ENCODE measurements at regions not wholly inside any gene's neighbourhood (a gene's known extent, or its start where the extent isn't known, plus 50 kb on each side); places are given as distances from the start of the nearest gene placed in this dataset.
"Not testable (repeated sequence)": the region's sequence is repeated elsewhere in the genome, so short reads cannot be mapped to it uniquely, and the experiment has no call there.

DNA sequence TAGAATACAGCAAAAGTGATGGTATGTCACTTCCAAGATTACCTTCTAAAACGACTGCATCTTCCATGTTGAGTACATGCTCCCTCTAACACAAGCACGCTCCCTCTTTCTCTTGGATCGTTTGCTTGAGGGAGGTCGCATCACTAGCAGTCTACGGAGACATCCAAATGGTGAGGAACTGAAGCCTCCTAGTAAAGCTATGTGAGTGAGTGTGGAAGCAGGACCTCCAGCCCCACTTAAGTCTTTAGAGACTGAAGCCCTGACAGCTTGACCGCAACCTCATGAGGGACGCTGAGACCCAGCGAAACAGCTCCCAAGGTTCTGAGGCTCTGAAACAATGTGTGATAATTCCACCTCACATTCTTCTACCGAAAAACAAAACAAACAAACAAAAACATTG lies 486.7 kb upstream of the GCFC2 start:
- ATAC-seq (ENCODE audit: low read depth) (no peak), DNase-seq (ENCODE audit: low spot score in 2 of 2) (no peak)
- H3K4me1 Mint-ChIP-seq = no peaks in the 10 kb centered on the region
- H3K36me3 Mint-ChIP-seq = no peaks in the 10 kb centered on the region
- H3K27ac Mint-ChIP-seq = no peak overlapping the region
- H3K9me3 Mint-ChIP-seq = no peaks in the 10 kb centered on the region
- H3K4me3 Mint-ChIP-seq = no peak overlapping the region
- H3K27me3 Mint-ChIP-seq = no peaks in the 10 kb centered on the region

DNA sequence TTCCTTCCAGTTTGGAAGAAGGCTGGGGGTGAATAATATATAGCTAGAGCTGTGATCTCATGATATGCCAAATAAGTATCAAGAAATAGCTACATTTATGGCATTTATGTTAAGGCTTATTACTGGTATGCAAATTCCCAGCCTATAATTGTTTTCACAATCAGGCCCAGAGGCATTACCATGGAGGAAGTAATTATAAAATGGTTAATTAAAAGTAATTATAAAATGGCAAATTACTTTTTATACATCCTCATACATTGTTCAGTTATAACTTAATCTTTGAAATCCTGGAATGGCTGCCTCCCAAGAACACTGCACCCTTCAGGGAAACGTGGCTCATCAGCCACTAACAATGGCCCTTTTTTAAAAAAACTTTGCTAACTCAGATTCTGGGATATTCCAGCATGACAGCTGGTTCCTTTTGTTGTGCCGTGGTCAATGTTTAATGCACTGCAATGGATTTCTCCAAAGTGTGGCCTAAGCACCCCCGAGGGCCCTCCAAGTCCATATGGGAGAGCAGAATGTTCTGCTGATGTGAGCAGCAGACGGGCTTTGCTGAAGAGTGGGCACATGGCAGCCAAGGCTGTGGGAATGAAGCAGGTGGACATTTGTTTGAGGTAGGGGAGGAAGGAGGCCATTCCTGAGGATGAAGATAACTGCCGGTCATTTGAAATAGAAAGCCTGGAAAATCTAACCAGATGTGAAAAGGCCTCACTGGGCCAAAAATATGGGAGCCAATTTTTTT lies 483.5 kb upstream of the GCFC2 start:
- Mint-ChIP-seq H3K4me1 (no peaks in the 10 kb centered on the region), H3K4me3 (no peak overlapping the region), H3K27ac (no peak overlapping the region), H3K27me3 (no peaks in the 10 kb centered on the region), H3K36me3 (no peaks in the 10 kb centered on the region), H3K9me3 (peaks cover 2% of the 10 kb centered on the region)
- ATAC-seq (ENCODE audit: low read depth) (no peak), DNase-seq (ENCODE audit: low spot score in 2 of 2) (no peak)

- Mint-ChIP-seq H3K27ac (no peak overlapping the region), H3K4me1 (no peaks in the 10 kb centered on the region), H3K4me3 (no peak overlapping the region), H3K27me3 (no peaks in the 10 kb centered on the region), H3K36me3 (no peaks in the 10 kb centered on the region), H3K9me3 (peaks cover 2% of the 10 kb centered on the region)
- DNase-seq (ENCODE audit: low spot score in 2 of 2) (no peak), ATAC-seq (ENCODE audit: low read depth) (no peak)
These were observed 482.4 kb upstream of the GCFC2 start for GRCh38 chr2:76193089-76193488.

DNA sequence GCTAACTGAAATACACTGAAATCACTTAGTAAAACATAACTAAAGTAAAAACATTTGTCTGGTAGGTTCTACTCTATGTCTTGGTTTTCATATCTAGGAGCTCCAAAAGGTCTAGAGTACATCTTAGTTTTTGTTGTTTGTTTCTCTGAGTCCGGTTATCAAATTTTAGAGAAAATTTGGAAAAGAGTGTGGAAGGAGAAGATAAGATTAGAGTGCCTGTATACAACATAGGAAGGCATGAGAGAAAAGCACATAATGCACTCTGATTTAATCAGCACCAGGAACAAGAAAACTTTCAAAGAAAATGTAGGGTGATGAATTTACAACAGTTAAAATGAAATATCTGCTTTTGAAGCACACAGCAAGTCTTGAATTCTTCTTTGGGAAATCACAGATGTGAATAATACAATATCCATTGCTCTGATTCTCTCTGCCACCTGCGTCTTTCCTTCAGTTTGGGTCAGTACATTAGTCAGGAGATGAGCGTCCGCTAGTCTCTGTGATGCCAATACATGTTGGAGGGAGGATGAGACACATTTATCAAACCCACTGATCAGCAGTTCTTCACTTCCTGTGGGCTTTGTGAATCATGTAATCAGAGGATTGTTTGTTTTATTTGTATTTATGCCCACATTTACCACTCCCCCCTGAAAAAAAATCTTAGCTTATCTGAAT lies 477.8 kb upstream of the GCFC2 start:
- H3K9me3 Mint-ChIP-seq = peaks cover 4% of the 10 kb centered on the region
- H3K27ac Mint-ChIP-seq = no peak overlapping the region
- H3K36me3 Mint-ChIP-seq = no peaks in the 10 kb centered on the region
- no peaks in the 10 kb centered on the region for H3K4me1 Mint-ChIP-seq
- no peak for DNase-seq (ENCODE audit: low spot score in 2 of 2)
- no peak overlapping the region for H3K4me3 Mint-ChIP-seq
- no peak for ATAC-seq (ENCODE audit: low read depth)
- H3K27me3 Mint-ChIP-seq = no peaks in the 10 kb centered on the region

GRCh38 chr2:76187415-76187814 lies 476.7 kb upstream of the GCFC2 start:
- H3K4me1 Mint-ChIP-seq = no peaks in the 10 kb centered on the region
- peaks cover 4% of the 10 kb centered on the region for H3K9me3 Mint-ChIP-seq
- DNase-seq (ENCODE audit: low spot score in 2 of 2) (no peak), ATAC-seq (ENCODE audit: low read depth) (no peak)
- H3K27me3 Mint-ChIP-seq = no peaks in the 10 kb centered on the region
- H3K27ac Mint-ChIP-seq = no peak overlapping the region
- H3K4me3 Mint-ChIP-seq = no peak overlapping the region
- no peaks in the 10 kb centered on the region for H3K36me3 Mint-ChIP-seq

- H3K27me3 Mint-ChIP-seq = no peaks in the 10 kb centered on the region
- no peak for ATAC-seq (ENCODE audit: low read depth)
- no peak for DNase-seq (ENCODE audit: low spot score in 2 of 2)
- H3K4me1 Mint-ChIP-seq = no peaks in the 10 kb centered on the region
- H3K9me3 Mint-ChIP-seq = peaks cover 14% of the 10 kb centered on the region
- no peaks in the 10 kb centered on the region for H3K36me3 Mint-ChIP-seq
- H3K4me3 Mint-ChIP-seq = no peak overlapping the region
- no peak overlapping the region for H3K27ac Mint-ChIP-seq
These were observed 470.0 kb upstream of the GCFC2 start for GRCh38 chr2:76180676-76181075.

GRCh38 chr2:76178610-76179009 lies 467.9 kb upstream of the GCFC2 start:
- no peak for ATAC-seq (ENCODE audit: low read depth)

GRCh38 chr2:76175295-76175694 lies 464.6 kb upstream of the GCFC2 start:
- DNase-seq (ENCODE audit: low spot score in 2 of 2) = no peak
- no peak for ATAC-seq (ENCODE audit: low read depth)
- H3K27ac Mint-ChIP-seq = no peak overlapping the region
- H3K4me3 Mint-ChIP-seq = no peak overlapping the region
- H3K36me3 Mint-ChIP-seq = no peaks in the 10 kb centered on the region
- H3K9me3 Mint-ChIP-seq = peaks cover 24% of the 10 kb centered on the region
- no peaks in the 10 kb centered on the region for H3K4me1 Mint-ChIP-seq
- H3K27me3 Mint-ChIP-seq = no peaks in the 10 kb centered on the region

More at GRCh38 chr2:76178610-76179009, 467.9 kb upstream of the GCFC2 start:
- Mint-ChIP-seq H3K36me3 (no peaks in the 10 kb centered on the region), H3K27ac (no peak overlapping the region), H3K4me1 (no peaks in the 10 kb centered on the region), H3K27me3 (no peaks in the 10 kb centered on the region), H3K9me3 (peaks cover 22% of the 10 kb centered on the region), H3K4me3 (no peak overlapping the region)
- no peak for DNase-seq (ENCODE audit: low spot score in 2 of 2)

DNA sequence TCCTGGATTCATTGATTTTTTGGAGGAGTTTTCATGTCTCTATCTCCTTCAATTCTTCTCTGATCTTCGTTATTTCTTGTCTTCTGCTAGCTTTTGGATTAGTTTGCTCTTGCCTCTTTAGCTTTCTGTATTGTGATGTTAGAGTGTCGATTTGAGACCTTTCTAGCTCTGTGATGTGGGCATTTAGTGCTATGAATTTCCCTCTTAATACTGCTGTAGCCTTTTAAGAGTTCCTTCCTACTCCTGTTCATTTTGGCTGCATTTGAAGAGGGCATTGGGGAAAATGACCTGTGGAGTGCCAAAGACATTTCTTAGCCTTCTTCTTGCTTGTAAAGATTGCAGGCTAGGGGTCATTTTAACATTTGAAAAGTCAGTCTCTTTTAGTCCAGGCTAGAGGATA lies 463.8 kb upstream of the GCFC2 start:
- no peak for DNase-seq (ENCODE audit: low spot score in 2 of 2)
- no peak for ATAC-seq (ENCODE audit: low read depth)
- Mint-ChIP-seq H3K4me1 (no peaks in the 10 kb centered on the region), H3K4me3 (no peak overlapping the region), H3K27me3 (no peaks in the 10 kb centered on the region), H3K27ac (no peak overlapping the region), H3K36me3 (no peaks in the 10 kb centered on the region), H3K9me3 (peaks cover 21% of the 10 kb centered on the region)

DNA sequence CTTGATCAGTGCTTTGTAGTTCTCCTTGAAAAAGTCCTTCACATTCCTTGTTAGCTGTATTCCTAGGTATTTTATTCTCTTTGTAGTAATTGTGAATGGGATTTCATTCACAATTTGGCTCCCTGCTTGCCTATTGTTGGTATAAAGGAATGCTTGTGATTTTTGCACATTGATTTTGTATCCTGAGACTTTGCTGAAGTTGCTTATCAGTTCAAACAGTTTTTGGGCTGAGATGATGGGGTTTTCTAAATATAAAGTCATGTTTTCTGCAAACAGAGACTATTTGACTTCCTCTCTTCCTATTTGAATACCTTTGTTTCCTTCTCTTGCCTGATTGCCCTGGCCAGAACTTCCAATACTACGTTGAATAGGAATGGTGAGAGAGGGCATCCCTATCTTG lies 462.5 kb upstream of the GCFC2 start:
- not testable (repeated sequence) for H3K36me3 Mint-ChIP-seq; DNase-seq (ENCODE audit: low spot score in 2 of 2); H3K4me3 Mint-ChIP-seq; ATAC-seq (ENCODE audit: low read depth); H3K27ac Mint-ChIP-seq; H3K4me1 Mint-ChIP-seq; H3K27me3 Mint-ChIP-seq
- H3K9me3 Mint-ChIP-seq = peaks cover 18% of the 10 kb centered on the region

DNA sequence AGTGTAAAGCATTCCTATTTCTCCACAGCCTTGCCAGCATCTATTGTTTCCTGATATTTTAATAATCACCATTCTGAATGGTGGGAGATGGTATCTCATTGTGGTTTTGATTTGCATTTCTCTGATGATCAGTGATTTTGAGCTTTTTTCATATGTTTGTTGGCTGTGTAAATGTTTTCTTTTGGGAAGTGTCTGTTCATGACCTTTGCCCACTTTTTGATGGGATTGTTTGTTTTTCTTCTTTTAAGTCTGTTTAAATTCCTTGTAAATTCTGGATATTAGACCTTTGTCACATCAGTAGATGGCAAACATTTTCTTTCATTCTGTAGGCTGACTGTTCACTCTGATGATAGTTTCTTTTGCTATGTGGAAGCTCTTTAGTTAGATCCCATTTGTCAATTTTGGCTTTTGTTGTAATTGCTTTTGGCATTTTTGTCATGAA lies 461.5 kb upstream of the GCFC2 start:
- H3K4me3 Mint-ChIP-seq; DNase-seq (ENCODE audit: low spot score in 2 of 2); H3K4me1 Mint-ChIP-seq; H3K27me3 Mint-ChIP-seq; ATAC-seq (ENCODE audit: low read depth); H3K27ac Mint-ChIP-seq; H3K36me3 Mint-ChIP-seq: not testable (repeated sequence)
- H3K9me3 Mint-ChIP-seq = peaks cover 14% of the 10 kb centered on the region

GRCh38 chr2:76170856-76171255 lies 460.1 kb upstream of the GCFC2 start:
- Mint-ChIP-seq H3K4me1 (no peaks in the 10 kb centered on the region), H3K27ac (no peak overlapping the region), H3K27me3 (no peaks in the 10 kb centered on the region), H3K9me3 (peaks cover 12% of the 10 kb centered on the region), H3K4me3 (no peak overlapping the region), H3K36me3 (no peaks in the 10 kb centered on the region)
- ATAC-seq (ENCODE audit: low read depth) = no peak
- no peak for DNase-seq (ENCODE audit: low spot score in 2 of 2)

DNA sequence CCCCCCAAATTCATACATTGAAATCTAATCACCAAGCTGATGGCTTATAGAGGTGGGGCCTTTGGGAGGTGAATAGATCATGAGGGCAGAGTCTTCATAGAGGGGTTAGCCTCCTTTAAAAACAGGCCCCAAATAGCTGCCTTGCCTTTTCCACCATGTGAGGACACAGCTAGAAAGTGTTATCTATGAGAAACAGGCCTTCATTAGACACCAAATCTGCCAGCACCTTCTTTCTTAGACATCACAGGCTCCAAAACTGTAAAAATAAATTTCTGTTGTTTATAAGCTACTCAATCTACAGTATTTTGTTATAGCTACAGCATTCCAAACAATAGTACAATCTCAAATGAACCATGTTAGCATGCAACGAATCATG lies 459.3 kb upstream of the GCFC2 start:
- no peak overlapping the region for H3K4me3 Mint-ChIP-seq
- H3K9me3 Mint-ChIP-seq = peaks cover 9% of the 10 kb centered on the region
- ATAC-seq (ENCODE audit: low read depth) = no peak
- no peaks in the 10 kb centered on the region for H3K4me1 Mint-ChIP-seq
- no peak overlapping the region for H3K27ac Mint-ChIP-seq
- no peaks in the 10 kb centered on the region for H3K36me3 Mint-ChIP-seq
- no peaks in the 10 kb centered on the region for H3K27me3 Mint-ChIP-seq
- DNase-seq (ENCODE audit: low spot score in 2 of 2) = no peak

DNA sequence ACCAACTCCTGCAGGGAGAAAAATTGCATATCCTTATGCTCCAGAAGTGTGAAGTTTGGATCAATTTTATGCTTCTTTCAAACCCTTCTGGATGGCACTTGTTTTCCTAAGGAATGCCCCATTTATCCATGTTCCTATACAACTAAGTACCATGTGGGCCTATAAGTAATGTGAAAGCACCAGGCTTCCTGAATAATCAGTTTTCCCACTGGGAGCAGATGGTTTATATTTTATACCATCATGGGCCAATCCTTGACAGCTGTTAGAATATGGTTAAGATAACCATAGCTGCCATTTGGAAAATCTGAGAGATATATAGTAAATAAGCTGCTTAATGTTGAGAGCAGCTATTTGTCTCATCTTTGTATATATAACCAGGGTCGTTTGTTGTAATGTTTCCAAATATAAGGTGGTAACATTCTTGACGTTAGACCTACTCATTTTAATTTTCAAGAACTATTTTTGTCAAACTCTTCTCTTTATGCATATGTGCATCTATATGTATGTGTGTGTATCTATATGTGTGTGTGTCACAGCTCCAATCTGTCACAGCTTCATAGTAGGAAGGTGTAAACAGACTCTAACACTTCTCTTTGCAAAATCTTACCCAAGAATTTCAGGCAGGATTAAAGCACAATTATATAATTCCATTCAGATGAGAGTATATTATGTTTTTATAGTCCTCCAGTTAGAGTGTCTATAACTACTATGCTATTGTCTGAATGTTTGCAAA lies 458.7 kb upstream of the GCFC2 start:
- Mint-ChIP-seq H3K4me3 (no peak overlapping the region), H3K9me3 (peaks cover 7% of the 10 kb centered on the region), H3K27ac (no peak overlapping the region), H3K27me3 (no peaks in the 10 kb centered on the region), H3K4me1 (no peaks in the 10 kb centered on the region), H3K36me3 (no peaks in the 10 kb centered on the region)
- ATAC-seq (ENCODE audit: low read depth) = no peak
- DNase-seq (ENCODE audit: low spot score in 2 of 2) = no peak

Data from memory B cell (primary cell).